HUDEP-2 (cell line): ENCODE measurements at regions not wholly inside any gene's neighbourhood (a gene's known extent, or its start where the extent isn't known, plus 50 kb on each side); places are given as distances from the start of the nearest gene placed in this dataset.
"Not testable (repeated sequence)": the region's sequence is repeated elsewhere in the genome, so short reads cannot be mapped to it uniquely, and the experiment has no call there.

Experiments
- DNase-seq, 76 experiments: peaks; one replicate each; lab custom pipeline; 2025; ENCODE audit not compliant: unreplicated experiment in 76 of 76; lab: John Stamatoyannopoulos, UW

DNA sequence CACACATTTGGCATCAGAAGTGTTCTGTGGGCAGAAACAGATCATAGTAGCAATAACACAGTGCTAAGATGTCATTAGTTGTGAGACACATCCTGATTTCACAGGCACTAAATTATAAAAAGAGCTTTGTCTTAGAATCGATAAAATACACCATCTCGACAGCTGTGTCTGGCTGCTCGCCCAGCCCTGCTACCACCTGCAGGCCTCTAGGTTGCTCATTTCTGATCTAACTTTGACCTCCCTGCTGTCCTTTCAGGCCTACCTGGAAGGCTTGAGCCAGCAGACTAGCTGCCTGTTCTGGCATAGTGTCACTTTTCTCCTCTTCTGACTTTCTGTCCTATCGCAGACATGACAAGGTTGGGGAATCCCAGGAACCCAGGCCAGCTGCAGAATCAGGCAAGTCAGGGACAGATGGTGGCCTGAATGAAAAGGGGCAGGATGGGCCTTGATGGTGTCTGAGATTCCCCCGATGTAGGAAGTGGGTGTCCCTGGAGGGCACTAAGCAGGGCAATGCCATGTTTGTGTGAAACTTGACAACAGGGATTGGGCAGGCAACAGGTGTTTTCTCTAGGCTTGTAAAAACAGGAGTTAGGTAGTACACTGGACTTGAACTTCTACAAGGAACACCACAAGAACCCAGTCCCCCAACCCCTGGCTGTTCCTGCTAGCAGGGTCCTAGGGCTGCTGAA lies 66.6 kb upstream of the RHOU start:
- DNase-seq: no peak

DNA sequence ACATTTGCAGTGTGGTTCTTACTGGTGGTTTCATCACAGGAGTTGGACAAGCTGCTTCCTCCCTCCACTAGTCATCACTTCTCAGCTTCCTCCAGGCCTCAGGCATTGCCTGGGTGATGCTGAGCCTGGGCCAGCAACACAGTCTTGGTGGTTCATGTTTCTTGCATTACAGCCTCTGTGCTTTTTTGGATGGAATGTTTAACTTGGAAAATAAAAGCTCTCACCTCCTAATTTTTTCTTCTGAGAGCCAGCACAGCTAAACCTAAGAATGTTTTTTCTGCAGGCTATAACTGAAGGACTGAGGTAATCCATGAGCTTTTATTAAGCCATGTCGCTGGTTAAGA lies 66.1 kb upstream of the RHOU start:
- no peak for DNase-seq

DNA sequence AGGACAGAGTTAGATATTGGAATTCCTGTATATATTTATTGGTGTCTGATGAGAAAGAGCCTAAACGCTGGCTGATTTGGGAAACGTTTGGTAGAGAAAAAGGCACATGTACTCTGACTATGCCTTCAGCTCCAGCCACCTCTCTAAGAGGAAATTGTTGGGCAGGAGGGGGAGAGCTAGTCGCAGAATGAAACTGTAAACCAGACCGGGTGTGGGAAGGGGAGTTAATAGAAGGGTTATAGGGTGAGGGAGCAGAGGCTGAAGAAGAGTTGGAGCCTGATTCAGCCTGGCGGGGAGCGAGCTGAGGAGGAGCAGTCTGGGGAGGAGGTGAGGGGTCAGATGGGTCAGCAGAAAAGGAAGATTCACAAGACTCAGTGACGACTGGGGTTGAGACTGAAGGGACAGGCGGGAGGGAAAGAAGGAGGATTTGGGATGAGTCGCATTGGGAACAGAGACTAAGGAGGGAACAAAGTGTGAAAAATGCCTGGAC lies 54.2 kb upstream of the RHOU start:
- DNase-seq: not testable (repeated sequence)

DNA sequence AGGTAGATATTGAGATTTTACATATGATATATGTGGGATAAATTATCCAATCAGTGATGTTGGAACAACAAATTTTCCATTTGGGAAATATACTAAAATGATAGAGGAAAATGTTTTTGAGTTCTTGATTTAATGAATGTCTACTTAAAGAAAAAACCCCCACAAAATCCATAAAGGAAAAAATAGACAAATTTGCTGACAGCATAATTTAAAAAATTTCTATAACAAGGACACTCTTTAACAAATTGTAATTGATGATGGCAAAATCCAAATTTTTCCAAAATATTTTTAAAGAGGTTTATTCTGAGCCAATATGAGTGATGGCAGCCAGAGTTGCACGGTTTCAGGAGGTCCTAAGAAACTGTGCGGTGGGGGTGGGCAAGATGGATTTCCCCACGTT lies 51.9 kb upstream of the RHOU start:
- DNase-seq: no peak

DNA sequence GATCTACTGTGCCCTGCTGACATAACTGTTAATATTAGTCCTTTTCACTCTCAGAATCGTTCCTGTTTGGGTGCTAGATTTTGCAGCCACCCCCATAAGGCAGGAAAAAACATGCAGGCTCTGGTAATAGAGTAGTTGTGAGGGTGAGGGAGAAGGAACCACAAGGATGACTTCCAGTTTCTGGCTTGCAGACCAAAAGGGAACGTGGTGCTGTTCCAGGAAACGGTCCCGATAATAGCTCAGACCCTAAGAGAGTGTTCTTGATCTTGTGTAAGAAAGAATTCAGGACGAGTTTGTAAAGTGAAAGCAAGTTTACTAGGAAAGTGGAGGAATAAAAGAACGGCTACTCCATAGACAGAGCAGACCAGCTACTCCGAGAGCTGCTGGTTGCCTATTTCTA lies 50.7 kb upstream of the RHOU start:
- DNase-seq: no peak

DNA sequence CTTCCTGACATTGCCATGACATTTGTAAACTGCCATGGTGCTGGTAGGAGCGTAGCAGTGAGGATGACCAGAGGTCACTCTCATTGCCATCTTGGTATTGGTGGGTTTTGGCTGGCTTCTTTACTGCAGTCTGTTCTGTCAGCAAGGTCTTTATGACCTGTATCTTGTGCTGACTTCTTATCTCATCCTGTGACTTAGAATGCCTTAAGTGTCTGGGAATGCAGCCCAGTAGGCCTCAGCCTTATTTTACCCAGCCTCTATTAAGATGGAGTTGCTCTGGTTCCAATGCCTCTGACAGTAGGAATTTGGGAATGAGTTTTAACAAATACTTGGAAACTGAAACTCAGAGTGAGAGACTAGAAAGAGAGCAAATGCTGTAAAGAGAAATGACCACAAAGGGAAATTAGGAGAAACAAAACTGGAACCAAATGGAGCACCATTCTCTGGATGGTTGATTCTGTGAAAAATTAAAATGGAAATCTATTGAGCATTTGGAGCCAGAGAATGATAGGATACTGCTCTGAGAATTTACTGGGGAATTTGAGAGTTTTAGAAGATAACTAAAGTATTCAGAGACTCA lies 50.1 kb upstream of the RHOU start:
- no peak for DNase-seq
